HEK293 (cell line): ENCODE measurements at regions not wholly inside any gene's neighbourhood (a gene's known extent, or its start where the extent isn't known, plus 50 kb on each side); places are given as distances from the start of the nearest gene placed in this dataset.

Experiments used
- OSR2 ChIP-seq: fragments of 450-650 bp; formaldehyde crosslinking; IDR thresholded peaks from 2 replicates; pipeline ENCODE4 v1.5.1; 2016; ENCODE audit warnings: missing biosample characterization, missing genetic modification characterization
- SP7 ChIP-seq: fragments of 450-650 bp; formaldehyde crosslinking; IDR thresholded peaks from 2 replicates; pipeline ENCODE4 v1.5.1; 2016; ENCODE audit warnings: missing biosample characterization, missing genetic modification characterization
- ZBTB10 ChIP-seq: fragments of 450-650 bp; formaldehyde crosslinking; IDR thresholded peaks from 2 replicates; pipeline ENCODE4 v1.5.1; 2016; ENCODE audit warnings: missing biosample characterization, missing genetic modification characterization
- ZNF10 ChIP-seq: fragments of 450-650 bp; formaldehyde crosslinking; IDR thresholded peaks from 2 replicates; pipeline ENCODE4 v1.5.1; 2017; ENCODE audit warnings: missing biosample characterization, missing genetic modification characterization
- ZNF175 ChIP-seq: fragments of 450-650 bp; formaldehyde crosslinking; IDR thresholded peaks from 2 replicates; pipeline ENCODE4 v1.5.1; 2016; ENCODE audit warnings: missing biosample characterization, missing genetic modification characterization
- ZNF354C ChIP-seq: fragments of 450-650 bp; formaldehyde crosslinking; IDR thresholded peaks from 2 replicates; pipeline ENCODE4 v1.5.1; 2016; ENCODE audit warnings: missing biosample characterization, missing genetic modification characterization, low read depth, borderline replicate concordance
- ZNF558 ChIP-seq: fragments of 450-650 bp; formaldehyde crosslinking; IDR thresholded peaks from 2 replicates; pipeline ENCODE4 v1.5.1; 2016; ENCODE audit warnings: missing biosample characterization, missing genetic modification characterization
- ZNF658 ChIP-seq: fragments of 450-650 bp; formaldehyde crosslinking; IDR thresholded peaks from 2 replicates; pipeline ENCODE4; 2016; ENCODE audit warnings: missing biosample characterization, missing genetic modification characterization
- ZNF701 ChIP-seq: fragments of 450-650 bp; formaldehyde crosslinking; IDR thresholded peaks from 2 replicates; pipeline ENCODE4 v1.5.1; 2016; ENCODE audit warnings: missing biosample characterization, missing genetic modification characterization
- ZNF768 ChIP-seq: fragments of 450-650 bp; formaldehyde crosslinking; IDR thresholded peaks from 2 replicates; pipeline ENCODE4 v1.5.1; 2018; ENCODE audit warnings: missing biosample characterization, mild to moderate bottlenecking, missing genetic modification characterization
- ZNF837 ChIP-seq: fragments of 450-650 bp; formaldehyde crosslinking; IDR thresholded peaks from 2 replicates; pipeline ENCODE4 v1.5.1; 2016; ENCODE audit warnings: missing biosample characterization, missing genetic modification characterization
- ZSCAN30 ChIP-seq: fragments of 450-650 bp; IDR thresholded peaks from 2 replicates; pipeline ENCODE4 v1.5.1; 2018; ENCODE audit warnings: missing biosample characterization, mild to moderate bottlenecking, missing genetic modification characterization, moderate library complexity
- TF ChIP-seq, protein P1 (sequence below): fragments of 450-650 bp; formaldehyde crosslinking; IDR thresholded peaks from 2 replicates; pipeline ENCODE4 v1.5.1; 2016; ENCODE audit warnings: missing biosample characterization, missing genetic modification characterization
- TF ChIP-seq, protein P2 (sequence below): fragments of 450-650 bp; formaldehyde crosslinking; IDR thresholded peaks from 2 replicates; pipeline ENCODE4 v1.5.1; 2016; ENCODE audit warnings: missing biosample characterization, missing genetic modification characterization

DNA sequence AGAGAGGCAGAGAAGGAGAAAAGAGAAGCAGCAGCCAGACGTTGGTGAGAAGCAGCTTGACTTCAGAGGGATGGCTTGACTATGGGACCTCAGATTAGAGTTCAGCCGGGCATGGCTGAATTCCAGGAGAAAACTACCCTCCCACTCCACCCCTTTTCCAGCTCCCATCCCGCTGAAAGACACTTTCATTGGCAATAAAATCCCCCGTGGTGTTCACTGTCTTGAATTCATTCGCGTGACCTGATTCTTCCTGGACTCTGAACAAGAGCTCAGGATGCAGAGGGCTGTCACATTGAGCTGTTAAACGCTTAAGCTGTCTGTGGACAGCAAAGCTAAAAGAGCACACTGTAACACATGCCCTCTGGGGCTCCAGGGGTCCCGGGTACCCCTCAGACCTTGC, 1575.3 kb upstream of the AGA start:
- TF ChIP-seq, protein P1, sequence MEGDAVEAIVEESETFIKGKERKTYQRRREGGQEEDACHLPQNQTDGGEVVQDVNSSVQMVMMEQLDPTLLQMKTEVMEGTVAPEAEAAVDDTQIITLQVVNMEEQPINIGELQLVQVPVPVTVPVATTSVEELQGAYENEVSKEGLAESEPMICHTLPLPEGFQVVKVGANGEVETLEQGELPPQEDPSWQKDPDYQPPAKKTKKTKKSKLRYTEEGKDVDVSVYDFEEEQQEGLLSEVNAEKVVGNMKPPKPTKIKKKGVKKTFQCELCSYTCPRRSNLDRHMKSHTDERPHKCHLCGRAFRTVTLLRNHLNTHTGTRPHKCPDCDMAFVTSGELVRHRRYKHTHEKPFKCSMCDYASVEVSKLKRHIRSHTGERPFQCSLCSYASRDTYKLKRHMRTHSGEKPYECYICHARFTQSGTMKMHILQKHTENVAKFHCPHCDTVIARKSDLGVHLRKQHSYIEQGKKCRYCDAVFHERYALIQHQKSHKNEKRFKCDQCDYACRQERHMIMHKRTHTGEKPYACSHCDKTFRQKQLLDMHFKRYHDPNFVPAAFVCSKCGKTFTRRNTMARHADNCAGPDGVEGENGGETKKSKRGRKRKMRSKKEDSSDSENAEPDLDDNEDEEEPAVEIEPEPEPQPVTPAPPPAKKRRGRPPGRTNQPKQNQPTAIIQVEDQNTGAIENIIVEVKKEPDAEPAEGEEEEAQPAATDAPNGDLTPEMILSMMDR (tag by site-specific recombination), result no peak
- TF ChIP-seq ZNF768 (no peak), ZNF175 (tag by site-specific recombination) (no peak), ZNF354C (tag by site-specific recombination) (no peak), ZNF658 (tag by site-specific recombination) (no peak), ZBTB10 (tag by site-specific recombination) (no peak), ZNF558 (tag by site-specific recombination) (no peak), OSR2 (tag by site-specific recombination) (no peak), ZNF837 (no peak), ZNF701 (tag by site-specific recombination) (no peak), ZNF10 (tag by site-specific recombination) (no peak), SP7 (tag by site-specific recombination) (no peak), ZSCAN30 (tag by site-specific recombination) (no peak)
- TF ChIP-seq, protein P2, sequence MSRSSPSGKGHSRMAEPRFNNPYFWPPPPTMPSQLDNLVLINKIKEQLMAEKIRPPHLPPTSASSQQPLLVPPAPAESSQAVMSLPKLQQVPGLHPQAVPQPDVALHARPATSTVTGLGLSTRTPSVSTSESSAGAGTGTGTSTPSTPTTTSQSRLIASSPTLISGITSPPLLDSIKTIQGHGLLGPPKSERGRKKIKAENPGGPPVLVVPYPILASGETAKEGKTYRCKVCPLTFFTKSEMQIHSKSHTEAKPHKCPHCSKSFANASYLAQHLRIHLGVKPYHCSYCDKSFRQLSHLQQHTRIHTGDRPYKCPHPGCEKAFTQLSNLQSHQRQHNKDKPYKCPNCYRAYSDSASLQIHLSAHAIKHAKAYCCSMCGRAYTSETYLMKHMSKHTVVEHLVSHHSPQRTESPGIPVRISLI (tag by site-specific recombination), result no peak
